ENCODE measurements at regions not wholly inside any gene's neighbourhood (a gene's known extent, or its start where the extent isn't known, plus 50 kb on each side); places are given as distances from the start of the nearest gene placed in this dataset.

GRCh38 chr10:118903251-118903650 is 126.3 kb upstream of the NANOS1 start:
- POLR2A ChIA-PET = no interaction called here
- Histone ChIP-seq H3K9me3 (ENCODE audit: control insufficient read depth, insufficient read depth, low read depth, low read length) (no peaks in the 10 kb centered on the region), H3K4me3 (ENCODE audit: low read depth, low read length) (no peak overlapping the region), H3K36me3 (ENCODE audit: control insufficient read depth in 2 of 2, insufficient read depth in 1 of 2, low read length in 2 of 2) (no peaks in the 10 kb centered on the region), H3K4me1 (ENCODE audit: control insufficient read depth, insufficient read depth, low read length) (no peaks in the 10 kb centered on the region), H3K27ac (ENCODE audit: extremely low read depth, low read depth, low read length) (no peak overlapping the region)
- no peak for TF ChIP-seq ZNF394 (tag by site-specific recombination; IDR thresholded peaks at IDR 0.05; ENCODE audit: borderline replicate concordance)
- TF ChIP-seq ZNF148 (tag by site-specific recombination; IDR thresholded peaks at IDR 0.05; ENCODE audit: borderline replicate concordance) = no peak
- TF ChIP-seq ZBTB48 (tag by site-specific recombination; IDR thresholded peaks at IDR 0.05) = no peak
- TF ChIP-seq, protein P1, sequence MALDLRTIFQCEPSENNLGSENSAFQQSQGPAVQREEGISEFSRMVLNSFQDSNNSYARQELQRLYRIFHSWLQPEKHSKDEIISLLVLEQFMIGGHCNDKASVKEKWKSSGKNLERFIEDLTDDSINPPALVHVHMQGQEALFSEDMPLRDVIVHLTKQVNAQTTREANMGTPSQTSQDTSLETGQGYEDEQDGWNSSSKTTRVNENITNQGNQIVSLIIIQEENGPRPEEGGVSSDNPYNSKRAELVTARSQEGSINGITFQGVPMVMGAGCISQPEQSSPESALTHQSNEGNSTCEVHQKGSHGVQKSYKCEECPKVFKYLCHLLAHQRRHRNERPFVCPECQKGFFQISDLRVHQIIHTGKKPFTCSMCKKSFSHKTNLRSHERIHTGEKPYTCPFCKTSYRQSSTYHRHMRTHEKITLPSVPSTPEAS (tag by site-specific recombination; IDR thresholded peaks at IDR 0.05) = no peak
- TF ChIP-seq ZNF426 (tag by site-specific recombination; IDR thresholded peaks at IDR 0.05) = no peak
- TF ChIP-seq ZNF280D (tag by site-specific recombination; IDR thresholded peaks at IDR 0.05) = no peak
- no peak for TF ChIP-seq ZNF169 (tag by site-specific recombination; IDR thresholded peaks at IDR 0.05)
- no peak for TF ChIP-seq ZBTB8A (tag by site-specific recombination; IDR thresholded peaks at IDR 0.05)
- TF ChIP-seq KLF16 (tag by site-specific recombination; IDR thresholded peaks at IDR 0.05) = no peak
- TF ChIP-seq ZNF548 (tag by site-specific recombination; IDR thresholded peaks at IDR 0.05) = no peak
- CTCF ChIA-PET = no interaction called here

- POLR2A ChIA-PET = no interaction called here
- no peak overlapping the region for H3K27ac ChIP-seq (ENCODE audit: extremely low read depth, low read depth, low read length)
- CTCF ChIA-PET = no interaction called here
- TF ChIP-seq, protein P2, sequence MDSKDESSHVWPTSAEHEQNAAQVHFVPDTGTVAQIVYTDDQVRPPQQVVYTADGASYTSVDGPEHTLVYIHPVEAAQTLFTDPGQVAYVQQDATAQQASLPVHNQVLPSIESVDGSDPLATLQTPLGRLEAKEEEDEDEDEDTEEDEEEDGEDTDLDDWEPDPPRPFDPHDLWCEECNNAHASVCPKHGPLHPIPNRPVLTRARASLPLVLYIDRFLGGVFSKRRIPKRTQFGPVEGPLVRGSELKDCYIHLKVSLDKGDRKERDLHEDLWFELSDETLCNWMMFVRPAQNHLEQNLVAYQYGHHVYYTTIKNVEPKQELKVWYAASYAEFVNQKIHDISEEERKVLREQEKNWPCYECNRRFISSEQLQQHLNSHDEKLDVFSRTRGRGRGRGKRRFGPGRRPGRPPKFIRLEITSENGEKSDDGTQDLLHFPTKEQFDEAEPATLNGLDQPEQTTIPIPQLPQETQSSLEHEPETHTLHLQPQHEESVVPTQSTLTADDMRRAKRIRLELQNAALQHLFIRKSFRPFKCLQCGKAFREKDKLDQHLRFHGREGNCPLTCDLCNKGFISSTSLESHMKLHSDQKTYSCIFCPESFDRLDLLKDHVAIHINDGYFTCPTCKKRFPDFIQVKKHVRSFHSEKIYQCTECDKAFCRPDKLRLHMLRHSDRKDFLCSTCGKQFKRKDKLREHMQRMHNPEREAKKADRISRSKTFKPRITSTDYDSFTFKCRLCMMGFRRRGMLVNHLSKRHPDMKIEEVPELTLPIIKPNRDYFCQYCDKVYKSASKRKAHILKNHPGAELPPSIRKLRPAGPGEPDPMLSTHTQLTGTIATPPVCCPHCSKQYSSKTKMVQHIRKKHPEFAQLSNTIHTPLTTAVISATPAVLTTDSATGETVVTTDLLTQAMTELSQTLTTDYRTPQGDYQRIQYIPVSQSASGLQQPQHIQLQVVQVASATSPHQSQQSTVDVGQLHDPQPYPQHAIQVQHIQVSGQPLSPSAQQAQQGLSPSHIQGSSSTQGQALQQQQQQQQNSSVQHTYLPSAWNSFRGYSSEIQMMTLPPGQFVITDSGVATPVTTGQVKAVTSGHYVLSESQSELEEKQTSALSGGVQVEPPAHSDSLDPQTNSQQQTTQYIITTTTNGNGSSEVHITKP (tag by site-specific recombination; IDR thresholded peaks at IDR 0.05) = no peak
- no peak for TF ChIP-seq ZNF146 (tag by site-specific recombination; IDR thresholded peaks at IDR 0.05)
- TF ChIP-seq ZNF37A (tag by site-specific recombination; IDR thresholded peaks at IDR 0.05) = no peak
- TF ChIP-seq ZNF155 (tag by site-specific recombination; IDR thresholded peaks at IDR 0.05) = no peak
- TF ChIP-seq ZNF747 (tag by site-specific recombination; IDR thresholded peaks at IDR 0.05) = no peak
- no peak for TF ChIP-seq SP3 (tag by site-specific recombination; IDR thresholded peaks at IDR 0.05)
- TF ChIP-seq, protein P3, sequence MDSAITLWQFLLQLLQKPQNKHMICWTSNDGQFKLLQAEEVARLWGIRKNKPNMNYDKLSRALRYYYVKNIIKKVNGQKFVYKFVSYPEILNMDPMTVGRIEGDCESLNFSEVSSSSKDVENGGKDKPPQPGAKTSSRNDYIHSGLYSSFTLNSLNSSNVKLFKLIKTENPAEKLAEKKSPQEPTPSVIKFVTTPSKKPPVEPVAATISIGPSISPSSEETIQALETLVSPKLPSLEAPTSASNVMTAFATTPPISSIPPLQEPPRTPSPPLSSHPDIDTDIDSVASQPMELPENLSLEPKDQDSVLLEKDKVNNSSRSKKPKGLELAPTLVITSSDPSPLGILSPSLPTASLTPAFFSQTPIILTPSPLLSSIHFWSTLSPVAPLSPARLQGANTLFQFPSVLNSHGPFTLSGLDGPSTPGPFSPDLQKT (IDR thresholded peaks at IDR 0.05; ENCODE audit: borderline replicate concordance, low read depth, low read length) = no peak
- TF ChIP-seq YY2 (tag by site-specific recombination; IDR thresholded peaks at IDR 0.05) = no peak
- no peak for TF ChIP-seq SP7 (tag by site-specific recombination; IDR thresholded peaks at IDR 0.05)
- TF ChIP-seq ZNF658 (tag by site-specific recombination; IDR thresholded peaks at IDR 0.05) = no peak
- no peaks in the 10 kb centered on the region for H3K9me3 ChIP-seq (ENCODE audit: control insufficient read depth, insufficient read depth, low read depth, low read length)
- H3K36me3 ChIP-seq (ENCODE audit: control insufficient read depth in 2 of 2, insufficient read depth in 1 of 2, low read length in 2 of 2) = no peaks in the 10 kb centered on the region
- no peaks in the 10 kb centered on the region for H3K4me1 ChIP-seq (ENCODE audit: control insufficient read depth, insufficient read depth, low read length)
- H3K4me3 ChIP-seq (ENCODE audit: low read depth, low read length) = no peak overlapping the region
Observed at GRCh38 chr10:118903691-118904090, 125.8 kb upstream of the NANOS1 start.
